Parathyroid adenoma (tissue), 2 donors: ENCODE measurements at regions not wholly inside any gene's neighbourhood (a gene's known extent, or its start where the extent isn't known, plus 50 kb on each side); places are given as distances from the start of the nearest gene placed in this dataset.
"Not testable (repeated sequence)": the region's sequence is repeated elsewhere in the genome, so short reads cannot be mapped to it uniquely, and the experiment has no call there.

Source experiments
- H2AFZ ChIP-seq: fragments of 300-600 bp; sonication (generic); one replicate; pipeline ENCODE4 v1.7.0; 2017; ENCODE audit warnings: antibody characterized with exemption, mild to moderate bottlenecking
- H3K27ac ChIP-seq: fragments of 300-600 bp; sonication (generic); one replicate; pipeline ENCODE4 v1.7.0; 2017
- H3K27me3 ChIP-seq: fragments of 300-600 bp; sonication (generic); one replicate; pipeline ENCODE4 v1.7.0; 2017; ENCODE audit warnings: low read length; ENCODE audit not compliant: control insufficient read depth, insufficient read depth
- H3K36me3 ChIP-seq: fragments of 300-600 bp; sonication (generic); one replicate; pipeline ENCODE4 v1.7.0; 2017; ENCODE audit warnings: low read length; ENCODE audit not compliant: control insufficient read depth, insufficient read depth
- H3K4me1 ChIP-seq: fragments of 300-600 bp; sonication (generic); one replicate; pipeline ENCODE4 v1.7.0; 2017; ENCODE audit warnings: control low read depth
- H3K4me2 ChIP-seq: fragments of 300-600 bp; sonication (generic); one replicate; pipeline ENCODE4 v1.7.0; 2017; ENCODE audit warnings: low read length
- H3K4me3 ChIP-seq: fragments of 300-600 bp; sonication (generic); one replicate; pipeline ENCODE4 v1.7.0; 2017; ENCODE audit warnings: low read depth, low read length
- H3K79me2 ChIP-seq: fragments of 300-600 bp; sonication (generic); one replicate; pipeline ENCODE4 v1.7.0; 2017; ENCODE audit warnings: control low read depth
- H3K9ac ChIP-seq: fragments of 300-600 bp; sonication (generic); one replicate; pipeline ENCODE4 v1.7.0; 2017; ENCODE audit warnings: mild to moderate bottlenecking
- H3K9me3 ChIP-seq: fragments of 300-600 bp; sonication (generic); one replicate; pipeline ENCODE4 v1.7.0; 2017; ENCODE audit warnings: low read length; ENCODE audit not compliant: control insufficient read depth
- TF ChIP-seq, protein P1 (sequence below): fragments of 300-600 bp; sonication (generic); IDR thresholded peaks from one replicate; pipeline ENCODE4 v1.7.0; 2017; ENCODE audit warnings: antibody characterized with exemption, mild to moderate bottlenecking
- donor health status: primary hyperparathyroidism.

- Histone ChIP-seq H3K4me2 (no peak overlapping the region), H3K27ac (no peak overlapping the region), H3K79me2 (no peaks in the 10 kb centered on the region), H2AFZ (no peak overlapping the region), H3K36me3 (no peaks in the 10 kb centered on the region), H3K4me3 (no peak overlapping the region), H3K9ac (no peak overlapping the region), H3K27me3 (no peaks in the 10 kb centered on the region), H3K9me3 (no peaks in the 10 kb centered on the region), H3K4me1 (no peaks in the 10 kb centered on the region)
- TF ChIP-seq, protein P1, sequence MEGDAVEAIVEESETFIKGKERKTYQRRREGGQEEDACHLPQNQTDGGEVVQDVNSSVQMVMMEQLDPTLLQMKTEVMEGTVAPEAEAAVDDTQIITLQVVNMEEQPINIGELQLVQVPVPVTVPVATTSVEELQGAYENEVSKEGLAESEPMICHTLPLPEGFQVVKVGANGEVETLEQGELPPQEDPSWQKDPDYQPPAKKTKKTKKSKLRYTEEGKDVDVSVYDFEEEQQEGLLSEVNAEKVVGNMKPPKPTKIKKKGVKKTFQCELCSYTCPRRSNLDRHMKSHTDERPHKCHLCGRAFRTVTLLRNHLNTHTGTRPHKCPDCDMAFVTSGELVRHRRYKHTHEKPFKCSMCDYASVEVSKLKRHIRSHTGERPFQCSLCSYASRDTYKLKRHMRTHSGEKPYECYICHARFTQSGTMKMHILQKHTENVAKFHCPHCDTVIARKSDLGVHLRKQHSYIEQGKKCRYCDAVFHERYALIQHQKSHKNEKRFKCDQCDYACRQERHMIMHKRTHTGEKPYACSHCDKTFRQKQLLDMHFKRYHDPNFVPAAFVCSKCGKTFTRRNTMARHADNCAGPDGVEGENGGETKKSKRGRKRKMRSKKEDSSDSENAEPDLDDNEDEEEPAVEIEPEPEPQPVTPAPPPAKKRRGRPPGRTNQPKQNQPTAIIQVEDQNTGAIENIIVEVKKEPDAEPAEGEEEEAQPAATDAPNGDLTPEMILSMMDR, result no peak
These were observed 99.7 kb upstream of the EGLN3 start for GRCh38 chr14:34050606-34051005.

DNA sequence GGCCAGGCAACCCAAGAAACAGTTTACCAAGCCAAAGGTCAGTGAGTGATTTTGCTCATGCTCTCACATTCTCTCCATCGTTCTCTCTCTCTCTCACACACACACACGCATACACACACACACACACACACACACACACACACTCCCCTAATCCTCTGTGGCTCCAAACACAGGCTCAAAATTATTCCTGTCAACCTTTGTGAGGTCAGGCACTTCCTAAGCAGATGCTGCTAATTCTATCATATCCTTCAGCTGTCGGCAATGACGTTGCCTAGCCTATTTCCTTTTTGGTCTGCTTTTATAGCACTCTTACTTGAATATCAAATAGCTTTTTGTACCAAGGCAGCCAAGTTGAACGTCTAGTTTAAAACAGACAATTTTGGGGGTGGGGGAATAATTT lies 98.9 kb upstream of the EGLN3 start:
- Histone ChIP-seq H3K9me3 (no peaks in the 10 kb centered on the region), H2AFZ (no peak overlapping the region), H3K27ac (no peak overlapping the region), H3K36me3 (no peaks in the 10 kb centered on the region), H3K4me1 (no peaks in the 10 kb centered on the region), H3K79me2 (no peaks in the 10 kb centered on the region), H3K27me3 (no peaks in the 10 kb centered on the region), H3K4me2 (no peak overlapping the region), H3K9ac (no peak overlapping the region), H3K4me3 (no peak overlapping the region)
- TF ChIP-seq, protein P1, result no peak

DNA sequence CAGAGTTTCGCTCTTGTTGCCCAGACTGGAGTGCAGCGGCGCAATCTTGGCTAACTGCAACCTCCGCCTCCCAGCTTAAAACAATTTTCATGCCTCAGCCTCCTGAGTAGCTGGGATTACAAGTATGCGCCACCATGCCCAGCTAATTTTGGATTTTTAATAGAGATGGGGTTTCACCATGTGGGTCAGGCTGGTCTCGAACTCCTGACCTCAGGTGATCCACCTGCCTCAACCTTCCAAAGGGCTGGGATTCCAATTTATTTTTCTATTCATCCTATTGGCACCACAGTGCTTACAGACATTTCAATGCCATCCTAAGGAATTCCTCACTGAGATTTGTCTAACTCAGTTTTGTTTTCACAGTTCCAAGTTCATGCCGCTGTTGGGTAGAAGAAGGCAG lies 98.3 kb upstream of the EGLN3 start:
- H3K4me3 ChIP-seq, H3K4me2 ChIP-seq, H3K9me3 ChIP-seq, H3K79me2 ChIP-seq, H3K36me3 ChIP-seq, H3K4me1 ChIP-seq, H3K9ac ChIP-seq, H3K27ac ChIP-seq, H3K27me3 ChIP-seq, H2AFZ ChIP-seq: not testable (repeated sequence)

DNA sequence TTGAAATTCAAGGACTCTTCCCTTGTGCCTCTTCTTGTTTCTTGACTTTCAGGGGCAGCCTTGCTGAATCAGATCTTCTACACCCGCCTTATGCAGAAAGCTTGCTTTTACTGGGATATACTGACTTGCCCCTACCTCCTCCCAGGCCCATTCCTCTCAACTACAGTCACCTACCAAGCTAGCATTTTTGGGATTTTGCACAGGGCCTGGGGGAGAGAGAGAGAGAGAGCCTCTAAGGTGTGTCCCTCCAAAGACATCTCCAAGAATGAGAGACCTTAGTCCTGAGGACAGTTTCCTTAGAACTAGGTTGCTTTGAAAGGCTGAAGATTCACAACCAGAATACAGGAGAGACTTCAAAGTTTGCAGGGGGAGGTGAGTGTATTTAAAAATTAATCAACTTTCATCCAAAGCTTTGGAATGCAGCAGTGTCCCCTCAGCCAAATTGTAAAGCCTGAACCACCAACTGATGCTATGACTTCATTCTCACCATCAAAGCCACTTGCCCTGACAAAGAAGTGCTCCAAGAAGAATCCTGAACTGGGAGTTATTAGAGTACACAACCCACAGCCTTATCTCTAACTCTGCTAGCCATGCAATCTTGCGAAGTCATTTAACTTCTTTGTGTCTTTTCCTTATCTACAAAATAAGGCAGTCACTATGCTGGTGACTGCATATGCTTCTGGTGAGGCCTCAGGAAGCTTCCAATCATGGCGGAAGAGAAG lies 96.1 kb upstream of the EGLN3 start:
- Histone ChIP-seq H3K79me2 (no peaks in the 10 kb centered on the region), H3K9me3 (no peaks in the 10 kb centered on the region), H2AFZ (no peak overlapping the region), H3K4me2 (no peak overlapping the region), H3K36me3 (no peaks in the 10 kb centered on the region), H3K4me3 (no peak overlapping the region), H3K27me3 (no peaks in the 10 kb centered on the region), H3K27ac (no peak overlapping the region), H3K4me1 (no peaks in the 10 kb centered on the region), H3K9ac (no peak overlapping the region)
- TF ChIP-seq, protein P1, result no peak

- H3K4me1 ChIP-seq, result no peaks in the 10 kb centered on the region
These were observed 93.9 kb upstream of the EGLN3 start for GRCh38 chr14:34044666-34045306.

More at GRCh38 chr14:34044666-34045306, 93.9 kb upstream of the EGLN3 start:
- H3K4me3 ChIP-seq, result no peak overlapping the region
- H2AFZ ChIP-seq, result no peak overlapping the region
- H3K4me2 ChIP-seq, result no peak overlapping the region
- no peak overlapping the region for H3K9ac ChIP-seq
- no peaks in the 10 kb centered on the region for H3K79me2 ChIP-seq
- H3K27me3 ChIP-seq, result no peaks in the 10 kb centered on the region
- TF ChIP-seq, protein P1, result no peak
- no peaks in the 10 kb centered on the region for H3K9me3 ChIP-seq
- no peak overlapping the region for H3K27ac ChIP-seq
- no peaks in the 10 kb centered on the region for H3K36me3 ChIP-seq
